ENCODE measurements at regions not wholly inside any gene's neighbourhood (a gene's known extent, or its start where the extent isn't known, plus 50 kb on each side); places are given as distances from the start of the nearest gene placed in this dataset.

- TF ChIP-seq EZH2phosphoT487 (IDR thresholded peaks at IDR 0.05; ENCODE audit: unreplicated experiment) (no peak), STAT1 (IDR thresholded peaks at IDR 0.05; ENCODE audit: unreplicated experiment) (no peak), ZNF114 (CRISPR knock-in tag; IDR thresholded peaks at IDR 0.05) (no peak), EZH2 (IDR thresholded peaks at IDR 0.05; ENCODE audit: low read depth, unreplicated experiment) (no peak)
Measured at GRCh38 chr3:44061961-44062360, 179.7 kb upstream of the TOPAZ1 start (continued).

DNA sequence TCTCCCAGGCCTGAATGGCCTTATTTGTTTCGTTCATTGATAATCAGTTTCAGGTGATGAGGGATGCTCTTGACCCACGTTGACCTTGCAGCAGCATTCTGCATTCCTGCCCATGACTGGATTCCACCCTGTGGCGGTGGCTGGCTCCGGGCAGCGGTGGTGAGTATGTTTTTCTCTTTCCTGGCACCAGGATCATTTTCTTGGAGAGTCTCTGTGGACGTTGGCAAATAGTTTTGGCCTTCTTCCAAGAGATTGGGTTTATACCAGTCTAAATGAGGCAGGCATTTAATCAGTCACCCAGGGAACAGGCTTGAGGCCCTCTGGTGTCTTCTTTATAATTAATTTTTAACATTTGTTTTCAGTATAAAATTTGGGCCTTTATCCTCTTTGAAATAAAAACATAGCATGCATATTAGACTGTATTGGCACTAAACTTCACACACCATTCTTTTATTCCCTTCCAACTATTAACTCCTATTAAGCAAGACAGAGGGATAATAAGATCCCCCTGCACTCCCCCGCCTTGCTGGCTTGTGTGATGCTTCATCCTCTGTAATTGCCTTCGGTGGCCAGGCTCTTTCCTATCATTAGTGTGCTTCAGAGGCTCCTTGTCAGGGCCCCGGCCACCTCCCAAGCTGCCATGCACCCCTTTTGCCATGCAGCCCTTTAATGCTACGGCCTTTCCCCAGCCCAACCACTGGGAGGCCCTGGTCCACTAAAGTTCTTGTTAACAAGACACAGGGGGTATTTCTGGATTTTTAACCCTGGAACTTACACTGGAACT lies 176.2 kb upstream of the TOPAZ1 start:
- H3K4me3 ChIP-seq = no peak overlapping the region
- Mint-ChIP-seq H3K27me3 (ENCODE audit: insufficient read depth, low read depth, poor library complexity) (peaks cover 4% of the 10 kb centered on the region), H3K4me3 (no peak overlapping the region), H3K4me1 (peaks cover 28% of the 10 kb centered on the region), H3K36me3 (ENCODE audit: low read depth) (no peaks in the 10 kb centered on the region), H3K9me3 (no peaks in the 10 kb centered on the region), H3K27ac (no peak overlapping the region)
- no peaks in the 10 kb centered on the region for H3F3A ChIP-seq (replicated peaks; ENCODE audit: low read depth)
- H3K9me2 ChIP-seq (ENCODE audit: insufficient read depth) = no peaks in the 10 kb centered on the region
- no peaks in the 10 kb centered on the region for H4K20me1 ChIP-seq (replicated peaks; ENCODE audit: insufficient read depth)
- H2AFZ ChIP-seq = no peak overlapping the region
- ATAC-seq (peak; percentile 85), DNase-seq (ENCODE audit: low spot score) (peak; percentile 73)
- H3K4me1 ChIP-seq (ENCODE audit: insufficient read depth) = peaks cover 15% of the 10 kb centered on the region
- H3K36me3 ChIP-seq (ENCODE audit: insufficient read depth) = no peaks in the 10 kb centered on the region
- H3K27me3 ChIP-seq (ENCODE audit: insufficient read depth) = no peaks in the 10 kb centered on the region
- no peak overlapping the region for H3K4me2 ChIP-seq
- no peak overlapping the region for H3K27ac ChIP-seq (ENCODE audit: low read depth)
- TF ChIP-seq, protein P1, sequence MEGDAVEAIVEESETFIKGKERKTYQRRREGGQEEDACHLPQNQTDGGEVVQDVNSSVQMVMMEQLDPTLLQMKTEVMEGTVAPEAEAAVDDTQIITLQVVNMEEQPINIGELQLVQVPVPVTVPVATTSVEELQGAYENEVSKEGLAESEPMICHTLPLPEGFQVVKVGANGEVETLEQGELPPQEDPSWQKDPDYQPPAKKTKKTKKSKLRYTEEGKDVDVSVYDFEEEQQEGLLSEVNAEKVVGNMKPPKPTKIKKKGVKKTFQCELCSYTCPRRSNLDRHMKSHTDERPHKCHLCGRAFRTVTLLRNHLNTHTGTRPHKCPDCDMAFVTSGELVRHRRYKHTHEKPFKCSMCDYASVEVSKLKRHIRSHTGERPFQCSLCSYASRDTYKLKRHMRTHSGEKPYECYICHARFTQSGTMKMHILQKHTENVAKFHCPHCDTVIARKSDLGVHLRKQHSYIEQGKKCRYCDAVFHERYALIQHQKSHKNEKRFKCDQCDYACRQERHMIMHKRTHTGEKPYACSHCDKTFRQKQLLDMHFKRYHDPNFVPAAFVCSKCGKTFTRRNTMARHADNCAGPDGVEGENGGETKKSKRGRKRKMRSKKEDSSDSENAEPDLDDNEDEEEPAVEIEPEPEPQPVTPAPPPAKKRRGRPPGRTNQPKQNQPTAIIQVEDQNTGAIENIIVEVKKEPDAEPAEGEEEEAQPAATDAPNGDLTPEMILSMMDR (conservative IDR thresholded peaks at IDR 0.05; ENCODE audit: low read depth in 2 of 2) = peak; percentile 51 to 54
- no peak for TF ChIP-seq STAT1 (IDR thresholded peaks at IDR 0.05; ENCODE audit: unreplicated experiment)
- no peaks in the 10 kb centered on the region for H3K79me2 ChIP-seq (replicated peaks; ENCODE audit: insufficient read depth)

- H3K27ac Mint-ChIP-seq = no peak overlapping the region
- Histone ChIP-seq H3K4me2 (no peak overlapping the region), H3K4me3 (no peak overlapping the region), H3K27ac (ENCODE audit: low read depth) (no peak overlapping the region), H3K9me2 (ENCODE audit: insufficient read depth) (no peaks in the 10 kb centered on the region), H3K27me3 (ENCODE audit: insufficient read depth) (no peaks in the 10 kb centered on the region), H3F3A (replicated peaks; ENCODE audit: low read depth) (no peaks in the 10 kb centered on the region), H3K36me3 (ENCODE audit: insufficient read depth) (no peaks in the 10 kb centered on the region), H4K20me1 (replicated peaks; ENCODE audit: insufficient read depth) (no peaks in the 10 kb centered on the region), H3K79me2 (replicated peaks; ENCODE audit: insufficient read depth) (no peaks in the 10 kb centered on the region), H3K4me1 (ENCODE audit: insufficient read depth) (peaks cover 13% of the 10 kb centered on the region), H2AFZ (no peak overlapping the region)
- no peak overlapping the region for H3K4me3 Mint-ChIP-seq
- ATAC-seq = no peak
- no peak for DNase-seq (ENCODE audit: low spot score)
- H3K27me3 Mint-ChIP-seq (ENCODE audit: insufficient read depth, low read depth, poor library complexity) = peaks cover 4% of the 10 kb centered on the region
- H3K9me3 Mint-ChIP-seq = no peaks in the 10 kb centered on the region
- peaks cover 24% of the 10 kb centered on the region for H3K4me1 Mint-ChIP-seq
- no peaks in the 10 kb centered on the region for H3K36me3 Mint-ChIP-seq (ENCODE audit: low read depth)
- no peak for TF ChIP-seq ZNF331 (CRISPR knock-in tag; IDR thresholded peaks at IDR 0.05; ENCODE audit: low read depth)
- TF ChIP-seq, protein P2, sequence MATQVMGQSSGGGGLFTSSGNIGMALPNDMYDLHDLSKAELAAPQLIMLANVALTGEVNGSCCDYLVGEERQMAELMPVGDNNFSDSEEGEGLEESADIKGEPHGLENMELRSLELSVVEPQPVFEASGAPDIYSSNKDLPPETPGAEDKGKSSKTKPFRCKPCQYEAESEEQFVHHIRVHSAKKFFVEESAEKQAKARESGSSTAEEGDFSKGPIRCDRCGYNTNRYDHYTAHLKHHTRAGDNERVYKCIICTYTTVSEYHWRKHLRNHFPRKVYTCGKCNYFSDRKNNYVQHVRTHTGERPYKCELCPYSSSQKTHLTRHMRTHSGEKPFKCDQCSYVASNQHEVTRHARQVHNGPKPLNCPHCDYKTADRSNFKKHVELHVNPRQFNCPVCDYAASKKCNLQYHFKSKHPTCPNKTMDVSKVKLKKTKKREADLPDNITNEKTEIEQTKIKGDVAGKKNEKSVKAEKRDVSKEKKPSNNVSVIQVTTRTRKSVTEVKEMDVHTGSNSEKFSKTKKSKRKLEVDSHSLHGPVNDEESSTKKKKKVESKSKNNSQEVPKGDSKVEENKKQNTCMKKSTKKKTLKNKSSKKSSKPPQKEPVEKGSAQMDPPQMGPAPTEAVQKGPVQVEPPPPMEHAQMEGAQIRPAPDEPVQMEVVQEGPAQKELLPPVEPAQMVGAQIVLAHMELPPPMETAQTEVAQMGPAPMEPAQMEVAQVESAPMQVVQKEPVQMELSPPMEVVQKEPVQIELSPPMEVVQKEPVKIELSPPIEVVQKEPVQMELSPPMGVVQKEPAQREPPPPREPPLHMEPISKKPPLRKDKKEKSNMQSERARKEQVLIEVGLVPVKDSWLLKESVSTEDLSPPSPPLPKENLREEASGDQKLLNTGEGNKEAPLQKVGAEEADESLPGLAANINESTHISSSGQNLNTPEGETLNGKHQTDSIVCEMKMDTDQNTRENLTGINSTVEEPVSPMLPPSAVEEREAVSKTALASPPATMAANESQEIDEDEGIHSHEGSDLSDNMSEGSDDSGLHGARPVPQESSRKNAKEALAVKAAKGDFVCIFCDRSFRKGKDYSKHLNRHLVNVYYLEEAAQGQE (IDR thresholded peaks at IDR 0.05; ENCODE audit: unreplicated experiment) = no peak
- no peak for TF ChIP-seq NANOG (IDR thresholded peaks at IDR 0.05; ENCODE audit: borderline replicate concordance)
- TF ChIP-seq, protein P1 (conservative IDR thresholded peaks at IDR 0.05; ENCODE audit: low read depth in 2 of 2) = no peak
Measured at GRCh38 chr3:44066806-44067205, 174.9 kb upstream of the TOPAZ1 start.
